GM19240 (cell line): ENCODE measurements at regions not wholly inside any gene's neighbourhood (a gene's known extent, or its start where the extent isn't known, plus 50 kb on each side); places are given as distances from the start of the nearest gene placed in this dataset.

Experiments used
- DNase-seq: peaks from one replicate; pipeline ENCODE4 v3.0.0; 2011; ENCODE audit warnings: low spot score; ENCODE audit not compliant: insufficient read length

DNA sequence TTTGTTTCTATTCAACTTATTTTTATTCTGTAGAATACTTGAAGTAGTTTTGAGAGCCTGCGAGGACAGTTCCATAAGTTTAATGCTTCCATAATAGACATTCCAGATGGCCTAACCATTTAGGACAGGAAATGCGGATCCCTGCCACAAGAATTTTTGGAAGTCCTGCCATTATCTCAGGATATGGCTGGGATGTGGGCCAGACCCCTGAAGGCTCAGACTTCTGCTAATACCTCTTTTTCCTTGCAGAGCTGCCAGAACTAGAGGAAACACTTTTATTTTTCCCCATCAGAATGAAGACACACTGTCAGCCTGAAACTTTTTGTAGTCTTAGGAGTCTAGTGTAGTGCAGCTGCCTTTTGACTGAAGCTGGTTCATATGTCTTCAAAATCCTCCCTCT is 806.5 kb downstream of the TDRD15 start:
- no peak for DNase-seq

- DNase-seq = no peak
Measured at GRCh38 chr2:21939967-21940366, 816.2 kb downstream of the TDRD15 start.

GRCh38 chr2:21944536-21944935 is 820.8 kb downstream of the TDRD15 start:
- DNase-seq = no peak

DNA sequence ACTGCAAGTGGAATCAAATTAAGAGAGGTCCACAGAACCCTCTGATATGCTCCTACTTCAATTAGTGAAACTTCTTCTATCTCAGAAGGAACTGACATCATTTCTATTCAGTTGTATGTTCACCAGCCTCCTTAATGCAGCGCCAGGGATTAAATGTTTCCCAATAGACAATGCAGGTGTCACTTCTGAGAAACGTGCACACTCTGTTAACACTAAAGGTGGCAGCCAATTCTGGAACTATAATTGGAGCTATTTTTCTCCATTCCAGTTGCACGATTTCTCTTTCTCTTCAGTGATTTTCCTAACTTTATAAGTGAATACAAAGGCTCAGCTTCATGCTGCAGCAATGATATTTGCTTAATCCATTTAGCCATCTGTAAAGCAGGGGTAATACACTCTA is 821.9 kb downstream of the TDRD15 start:
- no peak for DNase-seq

GRCh38 chr2:21947046-21947445 is 823.3 kb downstream of the TDRD15 start:
- DNase-seq = no peak

DNA sequence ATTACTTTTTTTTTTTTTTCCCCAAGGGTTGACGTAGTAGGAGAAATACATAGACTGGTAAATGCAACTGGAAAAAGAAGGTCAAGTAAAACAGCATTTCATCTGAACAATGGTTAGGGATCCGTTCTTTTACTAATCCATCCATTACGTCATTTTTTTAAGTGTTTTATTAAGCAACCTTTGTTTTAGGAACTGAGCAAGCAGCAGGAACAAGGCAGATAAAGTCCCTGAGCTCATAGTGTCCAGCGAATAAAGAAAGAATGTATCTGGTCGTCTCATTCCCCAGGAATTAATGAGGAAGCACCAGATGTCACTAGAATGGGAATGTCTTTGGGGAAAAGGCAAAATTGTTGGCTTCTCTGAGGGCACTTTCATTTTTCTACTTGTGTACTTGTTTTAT is 842.4 kb downstream of the TDRD15 start:
- DNase-seq = no peak

DNA sequence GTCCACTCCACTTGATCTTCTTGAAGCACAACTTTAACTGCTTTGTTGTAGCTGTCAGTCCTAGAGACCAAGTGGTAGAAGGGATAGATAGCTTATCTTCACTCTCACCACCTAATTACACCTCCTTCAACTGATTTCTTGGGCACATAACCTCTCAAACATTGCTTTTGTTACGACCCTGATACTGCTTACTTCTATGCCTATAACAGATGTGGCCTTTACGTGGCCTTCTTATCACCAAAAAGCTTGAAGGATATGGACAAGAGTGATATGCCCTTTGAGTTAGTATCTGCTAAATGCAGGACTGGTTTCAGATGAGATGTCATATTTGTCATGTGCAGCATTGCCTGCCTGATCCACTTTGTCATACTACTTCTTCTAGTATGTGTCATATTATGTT is 847.2 kb downstream of the TDRD15 start:
- no peak for DNase-seq

DNA sequence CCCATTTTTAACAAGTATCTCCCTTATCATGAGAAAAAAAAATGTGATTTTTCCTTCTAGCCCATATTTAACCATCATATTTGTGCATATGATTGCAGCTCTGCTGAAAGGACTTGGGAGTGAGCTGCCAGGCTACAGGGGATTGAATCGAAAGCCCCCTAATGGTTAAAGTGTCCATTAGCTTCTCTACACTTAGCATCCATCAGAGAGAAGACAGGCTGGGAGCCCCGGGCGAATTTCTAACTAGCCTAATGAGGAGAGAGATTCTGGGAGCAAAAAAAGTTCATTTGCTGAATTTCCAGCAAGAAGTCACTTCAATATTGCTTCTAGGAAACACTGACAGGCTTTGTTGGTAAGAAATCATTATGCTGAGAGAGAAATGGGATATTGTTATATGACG is 848.8 kb downstream of the TDRD15 start:
- no peak for DNase-seq

GRCh38 chr2:21981127-21981526 is 857.4 kb downstream of the TDRD15 start:
- DNase-seq = no peak

DNA sequence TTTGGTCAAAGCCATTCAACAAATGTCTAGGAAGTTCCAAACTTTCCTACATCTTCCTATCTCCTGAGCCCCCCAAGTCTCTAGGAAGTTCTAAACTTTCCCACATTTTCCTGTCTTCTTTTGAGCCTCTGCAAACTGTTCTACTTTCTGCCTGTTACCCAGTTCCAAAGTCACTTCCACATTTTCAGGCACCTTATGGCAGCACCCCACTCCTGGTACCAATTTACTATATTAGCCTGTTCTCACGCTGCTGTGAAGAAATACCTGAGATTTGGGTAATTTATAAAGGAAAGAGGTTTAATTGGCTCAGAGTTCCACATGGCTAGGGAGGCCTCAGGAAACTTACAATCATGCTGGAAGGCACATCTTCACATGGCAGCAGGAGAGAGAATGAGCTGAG is 869.2 kb downstream of the TDRD15 start:
- no peak for DNase-seq

- DNase-seq = no peak
Measured at GRCh38 chr2:21996339-21996738, 872.6 kb downstream of the TDRD15 start.

- DNase-seq = no peak
Measured at GRCh38 chr2:21999522-21999921, 875.8 kb downstream of the TDRD15 start.

- DNase-seq = no peak
Measured at GRCh38 chr2:22002066-22002465, 878.3 kb downstream of the TDRD15 start.

- DNase-seq = no peak
Measured at GRCh38 chr2:22003270-22003669, 879.5 kb downstream of the TDRD15 start.

DNA sequence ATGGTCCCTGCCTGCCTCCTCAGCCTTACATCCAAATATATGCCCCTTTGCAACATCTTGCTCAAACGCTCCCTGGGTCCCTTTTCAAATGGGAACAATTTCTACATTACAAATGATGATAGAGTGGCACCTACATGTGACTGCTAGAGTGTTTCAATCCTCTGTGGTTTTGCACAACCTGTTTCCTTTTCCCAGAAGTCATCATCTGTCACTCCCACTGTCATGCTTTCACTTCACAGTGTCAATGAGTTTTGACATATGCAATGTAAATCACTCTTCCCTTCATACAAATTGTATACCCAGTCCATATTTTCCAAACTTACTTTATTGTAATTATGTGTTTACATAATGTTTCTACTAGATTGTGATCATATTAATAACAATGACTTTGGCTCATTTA is 887.3 kb downstream of the TDRD15 start:
- no peak for DNase-seq

DNA sequence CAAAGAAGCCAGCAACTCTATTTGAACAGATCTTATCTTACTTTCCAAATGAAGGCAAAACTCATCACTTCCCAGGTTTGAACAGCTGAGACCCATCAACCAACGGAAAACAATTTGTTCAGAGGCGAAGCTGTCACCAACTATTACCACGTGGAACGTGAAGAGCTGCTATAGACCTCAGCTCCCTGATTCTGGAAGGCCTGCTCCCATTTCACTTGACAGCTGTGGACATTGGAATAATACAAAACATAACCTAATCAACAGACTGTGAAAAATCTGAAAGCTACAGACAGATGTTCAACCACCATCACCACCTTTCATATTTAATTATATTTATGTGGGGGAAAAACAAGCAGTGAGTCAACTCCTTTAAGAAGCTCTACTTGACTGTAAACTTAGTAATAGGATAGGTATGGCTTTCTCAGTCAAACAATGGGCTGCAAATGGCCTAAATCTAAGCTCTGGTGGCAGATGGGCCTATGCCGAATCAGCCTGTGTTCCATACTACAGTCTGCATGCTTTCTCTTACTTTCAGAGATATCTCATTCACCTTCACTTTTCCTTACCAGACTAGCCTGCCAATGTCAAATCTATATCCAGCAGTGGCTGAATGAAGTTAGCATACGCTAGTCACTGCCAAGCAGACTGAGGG is 896.4 kb downstream of the TDRD15 start:
- no peak for DNase-seq

GRCh38 chr2:22027345-22028005 is 903.7 kb downstream of the TDRD15 start:
- DNase-seq = no peak

GRCh38 chr2:22035361-22035830 is 911.6 kb downstream of the TDRD15 start:
- no peak for DNase-seq

DNA sequence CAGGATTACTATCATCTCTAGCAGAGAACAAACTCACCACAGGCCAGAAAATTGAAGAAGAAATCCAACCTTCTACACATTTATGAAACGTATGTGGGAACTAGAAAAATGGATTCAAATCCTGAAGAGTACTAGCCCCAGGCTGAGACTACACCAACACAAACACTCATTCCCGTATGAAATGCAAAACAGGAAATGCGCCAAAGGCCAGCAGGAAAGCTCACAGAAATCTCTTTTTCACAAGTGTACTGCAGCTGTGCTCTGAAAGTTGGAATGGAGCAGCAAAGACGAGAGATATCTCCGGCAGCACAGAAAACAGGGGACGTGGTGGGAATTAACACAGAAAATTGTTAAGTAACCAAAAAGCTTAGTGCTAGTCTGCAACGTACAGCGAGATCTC is 913.5 kb downstream of the TDRD15 start:
- DNase-seq = no peak

DNA sequence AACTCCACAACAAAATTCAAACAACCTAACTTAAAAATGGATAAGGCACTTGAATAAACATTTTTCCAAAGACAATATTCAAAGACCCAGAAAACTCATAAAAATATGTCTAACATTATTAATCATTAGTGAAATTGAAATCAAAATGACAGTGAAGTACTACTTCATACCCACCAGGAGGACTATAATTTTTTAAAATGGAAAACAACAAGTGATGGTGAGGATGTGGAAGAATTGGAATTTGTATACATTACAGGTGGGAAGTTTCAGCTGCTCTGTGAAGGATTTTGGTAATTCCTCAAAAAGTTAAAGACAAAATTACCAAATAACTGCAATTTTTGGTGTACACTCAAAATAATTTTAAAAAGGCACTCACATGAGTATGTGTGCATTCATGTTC is 920.0 kb downstream of the TDRD15 start:
- DNase-seq = no peak

- no peak for DNase-seq
Measured at GRCh38 chr2:22055784-22056620, 932.2 kb downstream of the TDRD15 start.

GRCh38 chr2:22056621-22057132 is 932.9 kb downstream of the TDRD15 start:
- no peak for DNase-seq
